ENCODE measurements at regions not wholly inside any gene's neighbourhood (a gene's known extent, or its start where the extent isn't known, plus 50 kb on each side); places are given as distances from the start of the nearest gene placed in this dataset.

DNA sequence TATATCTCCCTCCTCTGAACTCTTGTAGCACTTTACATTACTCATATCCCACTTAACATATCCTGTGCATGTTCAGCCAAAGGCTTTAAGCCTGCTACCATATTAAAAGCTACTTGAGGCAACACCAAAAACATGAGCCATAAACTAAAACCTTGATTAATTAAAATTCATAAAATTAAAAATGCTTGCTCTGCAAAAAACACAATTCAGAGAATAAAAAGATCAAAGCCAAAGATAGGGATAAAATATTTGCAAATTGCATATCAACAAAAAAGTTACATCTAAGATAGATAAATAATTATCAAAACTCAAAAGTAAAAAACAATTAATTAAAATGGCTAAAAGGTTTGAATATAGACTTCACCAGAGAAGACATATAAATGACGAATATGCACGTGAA lies 495.4 kb upstream of the PIK3C3 start:
- Histone ChIP-seq H3K27ac (no peak overlapping the region), H3K36me3 (no peaks in the 10 kb centered on the region), H3K4me3 (no peak overlapping the region), H3K27me3 (no peaks in the 10 kb centered on the region), H3K9me3 (no peaks in the 10 kb centered on the region), H3K4me1 (no peaks in the 10 kb centered on the region)
- no peak for TF ChIP-seq EP300 (IDR thresholded peaks at IDR 0.05)
- TF ChIP-seq POLR2A (IDR thresholded peaks at IDR 0.05) = no peak
- no peak for TF ChIP-seq POLR2AphosphoS5 (IDR thresholded peaks at IDR 0.05)
- TF ChIP-seq, protein P1, sequence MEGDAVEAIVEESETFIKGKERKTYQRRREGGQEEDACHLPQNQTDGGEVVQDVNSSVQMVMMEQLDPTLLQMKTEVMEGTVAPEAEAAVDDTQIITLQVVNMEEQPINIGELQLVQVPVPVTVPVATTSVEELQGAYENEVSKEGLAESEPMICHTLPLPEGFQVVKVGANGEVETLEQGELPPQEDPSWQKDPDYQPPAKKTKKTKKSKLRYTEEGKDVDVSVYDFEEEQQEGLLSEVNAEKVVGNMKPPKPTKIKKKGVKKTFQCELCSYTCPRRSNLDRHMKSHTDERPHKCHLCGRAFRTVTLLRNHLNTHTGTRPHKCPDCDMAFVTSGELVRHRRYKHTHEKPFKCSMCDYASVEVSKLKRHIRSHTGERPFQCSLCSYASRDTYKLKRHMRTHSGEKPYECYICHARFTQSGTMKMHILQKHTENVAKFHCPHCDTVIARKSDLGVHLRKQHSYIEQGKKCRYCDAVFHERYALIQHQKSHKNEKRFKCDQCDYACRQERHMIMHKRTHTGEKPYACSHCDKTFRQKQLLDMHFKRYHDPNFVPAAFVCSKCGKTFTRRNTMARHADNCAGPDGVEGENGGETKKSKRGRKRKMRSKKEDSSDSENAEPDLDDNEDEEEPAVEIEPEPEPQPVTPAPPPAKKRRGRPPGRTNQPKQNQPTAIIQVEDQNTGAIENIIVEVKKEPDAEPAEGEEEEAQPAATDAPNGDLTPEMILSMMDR (IDR thresholded peaks at IDR 0.05) = no peak
- DNase-seq (no peak), ATAC-seq (ENCODE audit: low FRiP score in 2 of 2) (no peak)
- WGBS, 2 donors = 90 to 97% methylated on average over 2 of the region's 2 CpGs

- Histone ChIP-seq H3K9me3 (no peaks in the 10 kb centered on the region), H3K27me3 (no peaks in the 10 kb centered on the region), H3K36me3 (no peaks in the 10 kb centered on the region), H3K27ac (no peak overlapping the region), H3K4me3 (no peak overlapping the region), H3K4me1 (no peaks in the 10 kb centered on the region)
- no peak for ATAC-seq (ENCODE audit: low FRiP score in 2 of 2)
- TF ChIP-seq EP300 (IDR thresholded peaks at IDR 0.05) (no peak), POLR2AphosphoS5 (IDR thresholded peaks at IDR 0.05) (no peak), POLR2A (IDR thresholded peaks at IDR 0.05) (no peak)
- TF ChIP-seq, protein P1 (IDR thresholded peaks at IDR 0.05) = no peak
- 84 to 86% methylated on average over 3 of the region's 3 CpGs for WGBS, 2 donors
- DNase-seq = no peak
Measured at GRCh38 chr18:41458376-41458775, 496.7 kb upstream of the PIK3C3 start.

GRCh38 chr18:41457765-41458326 lies 497.2 kb upstream of the PIK3C3 start:
- Histone ChIP-seq H3K27ac (no peak overlapping the region), H3K4me1 (no peaks in the 10 kb centered on the region), H3K9me3 (no peaks in the 10 kb centered on the region), H3K4me3 (no peak overlapping the region), H3K36me3 (no peaks in the 10 kb centered on the region), H3K27me3 (no peaks in the 10 kb centered on the region)
- DNase-seq (peak in 1 of 2 donors; percentile 17), ATAC-seq (ENCODE audit: low FRiP score in 2 of 2) (no peak)
- no peak for TF ChIP-seq EP300 (IDR thresholded peaks at IDR 0.05)
- TF ChIP-seq, protein P1 (IDR thresholded peaks at IDR 0.05) = no peak
- no peak for TF ChIP-seq POLR2A (IDR thresholded peaks at IDR 0.05)
- no peak for TF ChIP-seq POLR2AphosphoS5 (IDR thresholded peaks at IDR 0.05)
- WGBS, 2 donors = 71 to 80% methylated on average over 13 of the region's 13 CpGs

DNA sequence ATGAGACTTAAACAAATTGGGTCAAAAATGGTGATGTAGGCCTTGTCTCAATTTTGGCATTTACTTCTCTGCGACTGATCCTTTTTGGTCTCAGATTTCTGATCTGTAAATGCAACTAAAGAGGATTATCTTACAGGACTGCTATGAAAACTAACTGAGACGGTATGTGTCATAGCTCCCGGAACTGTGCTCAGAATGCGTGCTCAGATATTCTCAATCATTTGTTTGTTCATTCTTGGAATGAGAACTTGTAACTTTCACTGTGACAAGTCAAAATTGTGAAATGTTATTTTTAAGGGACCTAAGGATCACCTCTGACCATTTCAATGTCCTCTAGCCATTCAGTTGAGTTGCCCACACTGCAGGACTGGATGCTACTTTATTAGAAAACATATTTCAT lies 498.2 kb upstream of the PIK3C3 start:
- Histone ChIP-seq H3K27me3 (no peaks in the 10 kb centered on the region), H3K4me3 (no peak overlapping the region), H3K27ac (no peak overlapping the region), H3K9me3 (no peaks in the 10 kb centered on the region), H3K36me3 (no peaks in the 10 kb centered on the region), H3K4me1 (no peaks in the 10 kb centered on the region)
- WGBS, 2 donors = 79 to 87% methylated on average over 4 of the region's 4 CpGs
- ATAC-seq (ENCODE audit: low FRiP score in 2 of 2) = no peak
- DNase-seq = no peak
- TF ChIP-seq EP300 (IDR thresholded peaks at IDR 0.05) (no peak), POLR2AphosphoS5 (IDR thresholded peaks at IDR 0.05) (no peak), POLR2A (IDR thresholded peaks at IDR 0.05) (no peak)
- TF ChIP-seq, protein P1 (IDR thresholded peaks at IDR 0.05) = no peak

GRCh38 chr18:41449612-41450011 lies 505.4 kb upstream of the PIK3C3 start:
- no peaks in the 10 kb centered on the region for H3K27me3 ChIP-seq
- ATAC-seq (ENCODE audit: low FRiP score in 2 of 2) (no peak), DNase-seq (no peak)
- no peak overlapping the region for H3K27ac ChIP-seq
- H3K36me3 ChIP-seq = no peaks in the 10 kb centered on the region
- no peak overlapping the region for H3K4me3 ChIP-seq
- H3K9me3 ChIP-seq = no peaks in the 10 kb centered on the region
- no peaks in the 10 kb centered on the region for H3K4me1 ChIP-seq
- TF ChIP-seq POLR2A (IDR thresholded peaks at IDR 0.05) = no peak
- TF ChIP-seq, protein P1 (IDR thresholded peaks at IDR 0.05) = no peak
- no peak for TF ChIP-seq EP300 (IDR thresholded peaks at IDR 0.05)
- TF ChIP-seq POLR2AphosphoS5 (IDR thresholded peaks at IDR 0.05) = no peak
